Loucy (cell line): ENCODE measurements at regions not wholly inside any gene's neighbourhood (a gene's known extent, or its start where the extent isn't known, plus 50 kb on each side); places are given as distances from the start of the nearest gene placed in this dataset.

ENCODE experiments used
- H2AFZ ChIP-seq: fragments of 200-600 bp; sonication (generic); 2 replicates; pipeline ENCODE4 v1.6.0; 2016; ENCODE audit warnings: antibody characterized with exemption, mild to moderate bottlenecking, low read length, moderate library complexity
- H3F3A ChIP-seq: fragments of 200-600 bp; 2 replicates; pipeline ENCODE4 v1.6.0; 2016; ENCODE audit warnings: antibody characterized with exemption, low read depth, mild to moderate bottlenecking
- H3K27me3 ChIP-seq: fragments of 200-600 bp; sonication (generic); 2 replicates; pipeline ENCODE4 v1.6.1; 2014; ENCODE audit warnings: low read length, mild to moderate bottlenecking; ENCODE audit not compliant: insufficient read depth, poor library complexity, severe bottlenecking
- H3K36me3 ChIP-seq: fragments of 200-600 bp; sonication (generic); 2 replicates; pipeline ENCODE4 v1.6.1; 2016; ENCODE audit warnings: low read length; ENCODE audit not compliant: insufficient read depth
- H3K4me1 ChIP-seq: fragments of 200-600 bp; sonication (generic); 2 replicates; pipeline ENCODE4 v1.5.1; 2014; ENCODE audit warnings: low read length, mild to moderate bottlenecking; ENCODE audit not compliant: insufficient read depth, poor library complexity, severe bottlenecking
- H3K4me2 ChIP-seq: fragments of 200-600 bp; sonication (generic); 2 replicates; pipeline ENCODE4 v1.6.0; 2014; ENCODE audit warnings: antibody characterized with exemption, low read length, low read depth, mild to moderate bottlenecking; ENCODE audit not compliant: poor library complexity, severe bottlenecking
- H3K4me3 ChIP-seq: fragments of 200-600 bp; sonication (generic); 2 replicates; pipeline ENCODE4 v1.5.1; 2014; ENCODE audit warnings: low read length, mild to moderate bottlenecking, mixed read lengths; ENCODE audit not compliant: poor library complexity, severe bottlenecking
- H3K79me2 ChIP-seq: fragments of 200-600 bp; sonication (generic); 2 replicates; pipeline ENCODE4 v1.6.1; 2014; ENCODE audit warnings: low read length; ENCODE audit not compliant: insufficient read depth
- H3K9ac ChIP-seq: fragments of 200-600 bp; sonication (generic); 2 replicates; pipeline ENCODE4 v1.6.0; 2014; ENCODE audit warnings: mild to moderate bottlenecking, low read depth, low read length, moderate library complexity; ENCODE audit not compliant: poor library complexity, severe bottlenecking
- H3K9me2 ChIP-seq: fragments of 200-600 bp; sonication (generic); replicated peaks from 2 replicates; pipeline ENCODE4 v1.6.1; 2016; ENCODE audit warnings: low read depth, low read length, mixed read lengths
- H3K9me3 ChIP-seq: fragments of 200-600 bp; sonication (generic); 2 replicates; pipeline ENCODE4 v1.6.1; 2014; ENCODE audit warnings: mild to moderate bottlenecking, antibody characterized with exemption, low read length, low read depth; ENCODE audit not compliant: insufficient read depth
- H4K20me1 ChIP-seq: fragments of 200-600 bp; sonication (generic); 2 replicates; pipeline ENCODE4 v1.6.0; 2014; ENCODE audit warnings: antibody characterized with exemption, low read length, mild to moderate bottlenecking; ENCODE audit not compliant: insufficient read depth, poor library complexity, severe bottlenecking
- EZH2phosphoT487 ChIP-seq: fragments of 200-600 bp; IDR thresholded peaks from 2 replicates; pipeline ENCODE4 v1.6.1; 2018; ENCODE audit warnings: antibody characterized with exemption, mild to moderate bottlenecking, moderate library complexity, borderline replicate concordance
- TF ChIP-seq, protein P1 (sequence below): fragments of 200-600 bp; sonication (generic); conservative IDR thresholded peaks from 2 replicates; pipeline ENCODE4 v1.5.1; 2014; ENCODE audit warnings: mild to moderate bottlenecking, antibody characterized with exemption, low read length

GRCh38 chr7:12123172-12123571, 87.9 kb upstream of the TMEM106B start:
- no peaks in the 10 kb centered on the region for H3K9me2 ChIP-seq
- no peaks in the 10 kb centered on the region for H3F3A ChIP-seq
- peaks cover 3% of the 10 kb centered on the region; the same call in 1 of the 2 replicates for H3K9me3 ChIP-seq
- H2AFZ ChIP-seq, result no peak overlapping the region
- no peaks in the 10 kb centered on the region for H3K4me1 ChIP-seq
- TF ChIP-seq EZH2phosphoT487, result no peak
- TF ChIP-seq, protein P1, sequence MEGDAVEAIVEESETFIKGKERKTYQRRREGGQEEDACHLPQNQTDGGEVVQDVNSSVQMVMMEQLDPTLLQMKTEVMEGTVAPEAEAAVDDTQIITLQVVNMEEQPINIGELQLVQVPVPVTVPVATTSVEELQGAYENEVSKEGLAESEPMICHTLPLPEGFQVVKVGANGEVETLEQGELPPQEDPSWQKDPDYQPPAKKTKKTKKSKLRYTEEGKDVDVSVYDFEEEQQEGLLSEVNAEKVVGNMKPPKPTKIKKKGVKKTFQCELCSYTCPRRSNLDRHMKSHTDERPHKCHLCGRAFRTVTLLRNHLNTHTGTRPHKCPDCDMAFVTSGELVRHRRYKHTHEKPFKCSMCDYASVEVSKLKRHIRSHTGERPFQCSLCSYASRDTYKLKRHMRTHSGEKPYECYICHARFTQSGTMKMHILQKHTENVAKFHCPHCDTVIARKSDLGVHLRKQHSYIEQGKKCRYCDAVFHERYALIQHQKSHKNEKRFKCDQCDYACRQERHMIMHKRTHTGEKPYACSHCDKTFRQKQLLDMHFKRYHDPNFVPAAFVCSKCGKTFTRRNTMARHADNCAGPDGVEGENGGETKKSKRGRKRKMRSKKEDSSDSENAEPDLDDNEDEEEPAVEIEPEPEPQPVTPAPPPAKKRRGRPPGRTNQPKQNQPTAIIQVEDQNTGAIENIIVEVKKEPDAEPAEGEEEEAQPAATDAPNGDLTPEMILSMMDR, result no peak
- H3K4me2 ChIP-seq, result no peak overlapping the region
- H3K79me2 ChIP-seq, result no peaks in the 10 kb centered on the region
- H3K27me3 ChIP-seq, result no peaks in the 10 kb centered on the region
- no peaks in the 10 kb centered on the region for H4K20me1 ChIP-seq
- H3K36me3 ChIP-seq, result no peaks in the 10 kb centered on the region
- no peak overlapping the region for H3K9ac ChIP-seq
- no peak overlapping the region for H3K4me3 ChIP-seq

- no peak overlapping the region for H3K4me3 ChIP-seq
- TF ChIP-seq EZH2phosphoT487, result no peak
- TF ChIP-seq, protein P1, result no peak
- H3K27me3 ChIP-seq, result no peaks in the 10 kb centered on the region
- no peaks in the 10 kb centered on the region for H4K20me1 ChIP-seq
- no peak overlapping the region for H2AFZ ChIP-seq
- H3K79me2 ChIP-seq, result no peaks in the 10 kb centered on the region
- no peaks in the 10 kb centered on the region for H3K36me3 ChIP-seq
- no peaks in the 10 kb centered on the region for H3F3A ChIP-seq
- no peak overlapping the region for H3K9ac ChIP-seq
- no peaks in the 10 kb centered on the region for H3K9me2 ChIP-seq
- H3K4me1 ChIP-seq, result no peaks in the 10 kb centered on the region
- peaks cover 3% of the 10 kb centered on the region; the same call in 1 of the 2 replicates for H3K9me3 ChIP-seq
- no peak overlapping the region for H3K4me2 ChIP-seq
These were observed 87.1 kb upstream of the TMEM106B start for GRCh38 chr7:12124028-12124427.

- H3K4me3 ChIP-seq, result no peak overlapping the region
- H3K9me3 ChIP-seq, result peaks cover 3% of the 10 kb centered on the region; the same call in 1 of the 2 replicates
- peaks cover 13% of the 10 kb centered on the region for H3K4me1 ChIP-seq
- 0 out of 2 replicates have a peak, but pooled peaks cover 4% of the 10 kb centered on the region for H3F3A ChIP-seq
- no peaks in the 10 kb centered on the region for H3K9me2 ChIP-seq
- H3K36me3 ChIP-seq, result no peaks in the 10 kb centered on the region
- H3K4me2 ChIP-seq, result no peak overlapping the region
- no peak overlapping the region for H2AFZ ChIP-seq
- no peaks in the 10 kb centered on the region for H3K27me3 ChIP-seq
- no peaks in the 10 kb centered on the region for H3K79me2 ChIP-seq
- TF ChIP-seq, protein P1, result no peak
- no peak for TF ChIP-seq EZH2phosphoT487
- no peaks in the 10 kb centered on the region for H4K20me1 ChIP-seq
- no peak overlapping the region for H3K9ac ChIP-seq
These were observed 83.6 kb upstream of the TMEM106B start for GRCh38 chr7:12127455-12127854.
